Suppressor macrophage treated with lipopolysaccharide for 4 hours (primary cell): ENCODE measurements at regions not wholly inside any gene's neighbourhood (a gene's known extent, or its start where the extent isn't known, plus 50 kb on each side); places are given as distances from the start of the nearest gene placed in this dataset.

ENCODE experiments used
- DNase-seq: peaks from one replicate; pipeline ENCODE4 v3.0.0-alpha.2; 2020

GRCh38 chr2:12330916-12331315, 385.8 kb upstream of the TRIB2 start:
- peak; percentile 12 for DNase-seq

GRCh38 chr2:12331698-12332097, 385.0 kb upstream of the TRIB2 start:
- DNase-seq = no peak

GRCh38 chr2:12333293-12333692, 383.4 kb upstream of the TRIB2 start:
- DNase-seq = no peak

DNA sequence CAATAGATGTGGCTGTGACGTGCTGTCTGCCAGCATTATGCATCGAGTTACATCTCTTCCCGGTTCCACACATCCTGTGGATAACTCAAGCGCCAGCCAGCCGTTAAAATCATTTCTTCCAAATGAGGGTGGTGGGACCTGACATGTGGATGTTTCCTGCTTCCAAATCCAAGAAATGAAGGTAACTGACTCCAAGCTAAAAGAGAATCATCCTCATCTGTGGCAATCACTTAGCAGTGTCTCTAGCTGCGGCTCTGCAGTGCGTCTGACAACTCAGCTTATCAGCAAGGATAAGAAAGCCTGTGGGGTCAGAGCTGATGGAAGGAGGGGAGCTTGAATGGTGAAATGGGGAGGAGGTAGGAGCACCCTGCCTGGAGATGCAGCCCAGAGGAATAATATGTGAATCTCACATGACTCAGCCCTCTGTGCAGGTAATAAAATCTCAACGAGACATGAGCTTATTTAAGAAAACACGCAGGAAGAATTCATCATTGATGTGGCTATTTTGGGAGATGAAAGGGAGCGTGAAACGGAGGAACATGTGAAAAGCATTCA, 382.2 kb upstream of the TRIB2 start:
- no peak for DNase-seq

GRCh38 chr2:12335131-12335530, 381.6 kb upstream of the TRIB2 start:
- no peak for DNase-seq

- no peak for DNase-seq
Measured at GRCh38 chr2:12335995-12336394, 380.7 kb upstream of the TRIB2 start.

DNA sequence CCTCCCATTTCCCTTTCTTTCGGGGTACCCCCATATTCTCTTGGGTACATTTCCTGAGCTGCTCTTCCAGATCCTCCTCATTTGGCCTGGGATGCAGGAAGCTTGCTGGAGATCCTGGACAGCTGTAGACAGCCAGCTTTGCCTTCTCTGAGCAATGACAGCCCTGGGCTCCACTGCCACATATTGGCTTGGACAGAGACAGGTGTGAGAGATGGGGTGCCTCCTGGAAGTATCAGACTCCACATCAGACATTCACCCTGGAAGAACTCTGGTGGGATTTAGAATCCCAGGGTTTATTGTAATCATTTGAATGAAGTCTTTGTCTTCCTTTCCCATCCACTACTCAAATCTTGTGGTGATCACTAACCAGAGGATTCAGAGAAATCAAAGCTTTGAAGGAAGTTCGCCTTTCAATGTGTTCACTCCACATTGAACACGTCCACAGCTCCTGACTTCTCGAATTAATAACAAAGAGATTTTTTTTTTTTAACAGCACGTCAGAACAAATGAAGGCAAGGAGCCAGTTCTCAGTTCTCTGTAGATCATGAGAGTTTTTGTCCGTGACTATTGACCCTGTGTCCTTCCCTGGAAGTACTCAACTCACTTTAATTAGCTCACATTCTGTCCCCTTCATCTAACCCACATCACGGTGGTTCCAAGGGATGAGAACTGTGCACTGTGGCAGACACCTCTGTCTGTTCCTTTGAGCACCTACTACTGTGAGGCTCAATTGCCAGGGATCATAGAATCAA, 377.6 kb upstream of the TRIB2 start:
- DNase-seq = no peak

- DNase-seq = no peak
Measured at GRCh38 chr2:12340164-12340563, 376.6 kb upstream of the TRIB2 start.

DNA sequence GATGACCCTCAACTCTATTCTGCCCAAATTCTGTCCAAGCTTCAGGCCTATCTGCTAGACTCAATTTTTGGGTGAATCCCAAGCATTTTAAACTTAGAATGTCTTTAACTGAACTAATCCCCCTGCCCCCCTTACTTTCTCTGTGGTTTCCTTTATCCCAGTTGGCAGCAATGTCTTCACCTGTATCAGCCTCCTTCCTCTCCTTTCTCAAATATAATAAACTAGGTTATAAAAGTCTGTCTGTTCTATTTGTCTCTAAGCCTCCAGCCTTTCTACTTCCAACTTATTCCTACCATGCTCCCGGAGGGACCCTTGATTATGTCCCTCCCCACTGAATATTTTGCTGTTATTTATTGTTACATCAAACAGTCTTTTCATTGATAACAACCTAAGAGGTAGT, 375.5 kb upstream of the TRIB2 start:
- DNase-seq = no peak

DNA sequence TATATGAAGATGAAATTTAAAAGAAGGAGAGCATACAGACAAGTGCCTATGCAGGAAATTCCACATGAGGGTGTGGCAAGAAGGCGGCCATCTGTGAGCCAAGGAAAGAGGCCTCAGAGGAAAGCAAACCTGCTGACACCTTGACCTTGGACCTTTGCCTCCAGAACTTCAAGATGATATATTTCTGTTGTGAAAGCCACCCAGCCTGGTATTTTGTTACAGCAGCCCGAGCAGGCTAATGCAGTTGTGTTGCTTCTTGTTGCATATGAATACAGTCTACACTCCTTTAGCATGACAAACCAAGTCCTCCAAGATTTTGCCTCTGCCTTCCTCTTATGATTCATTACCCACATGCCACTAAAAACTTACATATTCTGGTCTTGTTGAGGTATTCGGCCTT, 374.8 kb upstream of the TRIB2 start:
- no peak for DNase-seq

GRCh38 chr2:12343141-12343540, 373.6 kb upstream of the TRIB2 start:
- DNase-seq = no peak

DNA sequence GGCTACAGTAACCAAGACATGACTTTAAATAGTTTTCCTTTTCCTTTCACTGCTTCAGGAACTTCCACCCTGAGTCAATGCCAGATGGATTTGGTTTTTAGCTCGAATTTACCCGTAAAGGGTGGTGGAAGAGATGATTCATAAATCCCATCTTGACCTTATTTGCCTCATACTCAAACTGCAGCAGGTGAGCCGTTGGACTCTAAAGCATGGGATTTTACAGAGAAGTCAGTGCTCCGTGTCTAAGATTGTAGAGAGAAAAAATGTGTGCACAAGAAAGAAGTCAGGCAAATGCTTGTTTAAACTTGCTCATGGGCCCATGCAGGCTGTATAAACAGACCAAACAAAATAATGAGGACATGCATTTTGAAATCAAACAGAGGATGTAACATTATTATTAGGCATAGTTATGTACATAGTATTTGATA, 369.7 kb upstream of the TRIB2 start:
- DNase-seq = no peak

- no peak for DNase-seq
Measured at GRCh38 chr2:12348216-12348615, 368.5 kb upstream of the TRIB2 start.

- no peak for DNase-seq
Measured at GRCh38 chr2:12350821-12351220, 365.9 kb upstream of the TRIB2 start.

DNA sequence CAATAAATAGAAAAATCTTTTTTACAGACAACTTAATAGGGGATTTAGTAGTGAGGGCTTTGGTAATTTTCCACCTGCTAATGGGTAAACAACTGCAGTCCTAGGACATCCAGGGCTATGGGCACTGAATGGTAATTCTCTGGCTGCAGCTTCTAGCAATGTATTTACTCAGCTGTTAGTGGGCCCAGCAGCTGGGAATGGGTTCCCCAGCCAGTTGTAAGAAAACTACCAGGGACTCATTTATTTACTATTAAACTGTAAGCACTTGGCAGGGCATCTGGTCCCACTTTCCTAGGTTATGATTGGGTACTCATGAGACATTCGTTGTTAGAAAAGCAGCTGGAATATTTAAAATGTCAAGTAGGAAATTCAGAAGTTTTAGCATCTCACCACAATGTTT, 363.8 kb upstream of the TRIB2 start:
- DNase-seq = no peak

DNA sequence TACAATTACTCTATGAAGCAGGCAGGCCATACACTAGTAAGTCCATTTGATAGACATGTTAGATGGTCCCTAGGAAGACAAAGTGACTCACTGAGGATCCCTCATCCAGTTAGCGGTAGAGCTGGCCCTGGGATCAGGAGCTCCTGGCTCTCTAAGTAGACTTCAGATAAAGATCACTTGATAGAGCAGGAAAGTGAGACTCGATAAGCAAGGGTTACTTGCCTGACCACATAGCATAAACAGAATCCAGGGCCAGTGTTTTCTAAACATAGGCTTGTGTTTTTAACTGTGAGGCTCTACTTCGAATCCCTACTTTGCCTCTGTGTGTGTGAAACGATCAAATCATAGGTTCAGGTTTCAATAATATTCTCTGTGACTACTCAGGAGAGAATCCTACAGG, 355.2 kb upstream of the TRIB2 start:
- no peak for DNase-seq

GRCh38 chr2:12363138-12363537, 353.6 kb upstream of the TRIB2 start:
- peak; percentile 9 for DNase-seq

DNA sequence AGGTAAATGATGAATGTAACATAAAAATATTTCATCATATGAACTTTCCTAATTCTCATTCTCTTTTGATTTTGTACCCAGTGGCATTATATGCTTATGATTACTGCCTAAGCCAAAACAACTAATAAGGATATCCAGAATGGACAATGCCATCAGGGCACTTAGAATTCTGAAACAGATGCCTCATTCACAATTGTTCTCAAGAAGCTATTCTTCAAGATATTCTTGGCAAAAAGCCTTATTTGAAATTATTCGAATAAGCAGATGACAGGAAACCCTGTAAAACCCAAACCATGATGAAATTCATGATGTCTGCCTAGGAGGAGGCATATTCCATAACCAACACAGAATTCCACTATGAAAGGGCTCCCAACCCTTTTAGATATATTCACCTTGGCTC, 353.2 kb upstream of the TRIB2 start:
- no peak for DNase-seq

- no peak for DNase-seq
Measured at GRCh38 chr2:12369566-12369965, 347.2 kb upstream of the TRIB2 start.

DNA sequence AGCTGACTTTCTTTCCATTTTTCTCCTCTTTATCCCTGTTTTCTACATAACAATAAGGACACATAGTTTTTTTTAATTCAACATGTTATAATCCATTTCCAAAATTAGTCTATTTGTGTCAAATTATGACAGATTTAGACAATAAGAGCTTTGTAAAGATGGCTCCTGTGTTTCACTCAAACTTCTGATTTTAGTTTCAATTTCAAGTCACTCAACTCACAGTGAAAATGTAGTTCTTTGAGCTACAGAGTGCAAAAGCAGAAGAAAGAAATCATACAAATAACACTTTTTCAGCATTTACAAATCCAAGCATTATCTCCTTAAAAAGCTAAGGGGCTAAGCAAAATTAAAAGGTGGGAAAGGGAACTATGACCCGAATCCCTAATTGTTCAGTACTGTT, 340.7 kb upstream of the TRIB2 start:
- DNase-seq = peak; percentile 4

DNA sequence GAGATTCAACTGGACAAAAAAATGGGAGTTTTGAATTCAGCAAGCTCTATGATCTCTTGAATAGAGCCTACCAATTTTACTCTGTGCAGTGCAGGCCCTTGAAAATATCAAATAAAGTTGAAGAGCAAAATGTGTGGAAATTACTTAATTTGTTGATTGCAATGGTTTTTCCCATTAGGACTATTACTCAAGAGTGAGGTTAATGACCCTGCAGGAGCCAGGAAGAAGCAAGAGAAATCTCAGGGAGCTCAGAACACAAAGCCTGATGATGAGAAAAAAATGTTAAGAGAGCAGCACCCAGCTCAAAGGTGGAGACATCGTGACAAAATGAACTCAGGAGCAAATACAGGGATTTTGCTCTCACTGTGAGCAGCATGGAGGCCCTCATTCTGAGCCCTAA, 337.6 kb upstream of the TRIB2 start:
- DNase-seq = no peak

GRCh38 chr2:12381543-12382325, 335.0 kb upstream of the TRIB2 start:
- no peak for DNase-seq

DNA sequence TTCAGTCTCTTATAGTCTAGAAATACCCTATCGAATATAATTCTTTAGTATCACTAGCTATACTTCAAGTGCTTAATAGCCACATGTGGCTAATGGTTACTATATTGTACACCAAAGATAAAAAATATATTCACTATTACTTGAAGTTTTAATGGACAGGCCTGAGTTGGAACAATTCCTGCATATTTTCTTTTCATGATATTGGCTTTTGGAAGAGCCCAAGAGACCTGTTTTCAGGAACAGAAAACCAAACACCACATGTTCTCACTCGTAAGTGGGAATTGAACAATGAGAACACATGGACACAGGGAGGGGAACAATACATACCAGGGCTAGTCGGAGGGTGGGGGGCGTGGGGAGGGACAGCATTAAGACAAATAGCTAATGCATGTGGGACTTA, 334.4 kb upstream of the TRIB2 start:
- no peak for DNase-seq

GRCh38 chr2:12389344-12390045, 327.2 kb upstream of the TRIB2 start:
- DNase-seq = no peak
